ENCODE measurements at regions not wholly inside any gene's neighbourhood (a gene's known extent, or its start where the extent isn't known, plus 50 kb on each side); places are given as distances from the start of the nearest gene placed in this dataset.

GRCh38 chrX:144916785-144917184 lies 330.5 kb upstream of the SPANXN1 start:
- no TSS peak for BruUV-seq (replicated peaks)
- Mint-ChIP-seq H3K4me3 (ENCODE audit: unreplicated experiment) (no peak overlapping the region), H3K36me3 (ENCODE audit: insufficient read depth, unreplicated experiment) (no peaks in the 10 kb centered on the region), H3K9me3 (ENCODE audit: unreplicated experiment) (peaks cover 5% of the 10 kb centered on the region), H3K27ac (ENCODE audit: unreplicated experiment) (no peak overlapping the region), H3K27me3 (ENCODE audit: insufficient read depth, unreplicated experiment) (no peaks in the 10 kb centered on the region), H3K4me1 (ENCODE audit: low read depth, unreplicated experiment) (no peaks in the 10 kb centered on the region)
- Histone ChIP-seq H3K36me3 (ENCODE audit: control insufficient read depth, insufficient read depth, low read length) (no peaks in the 10 kb centered on the region), H3K4me3 (ENCODE audit: low read depth, low read length) (no peak overlapping the region), H3K9me3 (no peaks in the 10 kb centered on the region), H3K4me1 (no peaks in the 10 kb centered on the region), H3K27me3 (replicated peaks; ENCODE audit: control insufficient read depth, insufficient read depth, low read length) (no peaks in the 10 kb centered on the region)
- ChIA-PET CTCF (no interaction called here), POLR2A (no interaction called here)
- intact Hi-C loops (cut with micrococcal nuclease; ENCODE audit: unreplicated experiment) = no loop called here
- DNase-seq = no peak
- no peak for TF ChIP-seq CTCF (IDR thresholded peaks at IDR 0.05; ENCODE audit: insufficient read depth in 1 of 2, low read depth in 1 of 2, low read length in 1 of 2, severe bottlenecking in 1 of 2, unreplicated experiment in 1 of 2)

- no peaks in the 10 kb centered on the region for H3K4me1 Mint-ChIP-seq (ENCODE audit: low read depth, unreplicated experiment)
- CTCF ChIA-PET = no interaction called here
- intact Hi-C loops (cut with micrococcal nuclease; ENCODE audit: unreplicated experiment) = no loop called here
- Histone ChIP-seq H3K4me1 (no peaks in the 10 kb centered on the region), H3K4me3 (ENCODE audit: low read depth, low read length) (no peak overlapping the region), H3K27me3 (replicated peaks; ENCODE audit: control insufficient read depth, insufficient read depth, low read length) (no peaks in the 10 kb centered on the region), H3K36me3 (ENCODE audit: control insufficient read depth, insufficient read depth, low read length) (no peaks in the 10 kb centered on the region), H3K9me3 (no peaks in the 10 kb centered on the region)
- no TSS peak for BruUV-seq (replicated peaks)
- no peak for DNase-seq
- TF ChIP-seq CTCF (IDR thresholded peaks at IDR 0.05; ENCODE audit: insufficient read depth in 1 of 2, low read depth in 1 of 2, low read length in 1 of 2, severe bottlenecking in 1 of 2, unreplicated experiment in 1 of 2) = no peak
- H3K9me3 Mint-ChIP-seq (ENCODE audit: unreplicated experiment) = no peaks in the 10 kb centered on the region
- POLR2A ChIA-PET = no interaction called here
- H3K4me3 Mint-ChIP-seq (ENCODE audit: unreplicated experiment) = no peak overlapping the region
- no peaks in the 10 kb centered on the region for H3K27me3 Mint-ChIP-seq (ENCODE audit: insufficient read depth, unreplicated experiment)
- no peaks in the 10 kb centered on the region for H3K36me3 Mint-ChIP-seq (ENCODE audit: insufficient read depth, unreplicated experiment)
- H3K27ac Mint-ChIP-seq (ENCODE audit: unreplicated experiment) = no peak overlapping the region
Observed at GRCh38 chrX:144918936-144919335, 328.4 kb upstream of the SPANXN1 start.

- H3K9me3 ChIP-seq = no peaks in the 10 kb centered on the region
- no peak overlapping the region for H3K4me3 ChIP-seq (ENCODE audit: low read depth, low read length)
- Mint-ChIP-seq H3K9me3 (ENCODE audit: unreplicated experiment) (no peaks in the 10 kb centered on the region), H3K4me1 (ENCODE audit: low read depth, unreplicated experiment) (no peaks in the 10 kb centered on the region), H3K36me3 (ENCODE audit: insufficient read depth, unreplicated experiment) (no peaks in the 10 kb centered on the region), H3K27me3 (ENCODE audit: insufficient read depth, unreplicated experiment) (no peaks in the 10 kb centered on the region), H3K4me3 (ENCODE audit: unreplicated experiment) (no peak overlapping the region), H3K27ac (ENCODE audit: unreplicated experiment) (no peak overlapping the region)
- intact Hi-C loops (cut with micrococcal nuclease; ENCODE audit: unreplicated experiment) = no loop called here
- no peak for DNase-seq
- ChIA-PET POLR2A (no interaction called here), CTCF (no interaction called here)
- no peak for TF ChIP-seq CTCF (IDR thresholded peaks at IDR 0.05; ENCODE audit: insufficient read depth in 1 of 2, low read depth in 1 of 2, low read length in 1 of 2, severe bottlenecking in 1 of 2, unreplicated experiment in 1 of 2)
- no peaks in the 10 kb centered on the region for H3K4me1 ChIP-seq
- BruUV-seq (replicated peaks) = no TSS peak
- H3K36me3 ChIP-seq (ENCODE audit: control insufficient read depth, insufficient read depth, low read length) = no peaks in the 10 kb centered on the region
- no peaks in the 10 kb centered on the region for H3K27me3 ChIP-seq (replicated peaks; ENCODE audit: control insufficient read depth, insufficient read depth, low read length)
Observed at GRCh38 chrX:144946666-144947065, 300.6 kb upstream of the SPANXN1 start.

Measured in Caco-2 (cell line).